SH-SY5Y (cell line): ENCODE measurements at regions not wholly inside any gene's neighbourhood (a gene's known extent, or its start where the extent isn't known, plus 50 kb on each side); places are given as distances from the start of the nearest gene placed in this dataset.

ENCODE experiments used
- GATA2 ChIP-seq: IDR thresholded peaks from 2 replicates; pipeline ENCODE4 v1.6.1; 2011; ENCODE audit warnings: mild to moderate bottlenecking, low read depth, low read length
- GATA3 ChIP-seq: IDR thresholded peaks from 2 replicates; pipeline ENCODE4 v1.6.1; 2011; ENCODE audit warnings: low read depth, mild to moderate bottlenecking, low read length, moderate library complexity

DNA sequence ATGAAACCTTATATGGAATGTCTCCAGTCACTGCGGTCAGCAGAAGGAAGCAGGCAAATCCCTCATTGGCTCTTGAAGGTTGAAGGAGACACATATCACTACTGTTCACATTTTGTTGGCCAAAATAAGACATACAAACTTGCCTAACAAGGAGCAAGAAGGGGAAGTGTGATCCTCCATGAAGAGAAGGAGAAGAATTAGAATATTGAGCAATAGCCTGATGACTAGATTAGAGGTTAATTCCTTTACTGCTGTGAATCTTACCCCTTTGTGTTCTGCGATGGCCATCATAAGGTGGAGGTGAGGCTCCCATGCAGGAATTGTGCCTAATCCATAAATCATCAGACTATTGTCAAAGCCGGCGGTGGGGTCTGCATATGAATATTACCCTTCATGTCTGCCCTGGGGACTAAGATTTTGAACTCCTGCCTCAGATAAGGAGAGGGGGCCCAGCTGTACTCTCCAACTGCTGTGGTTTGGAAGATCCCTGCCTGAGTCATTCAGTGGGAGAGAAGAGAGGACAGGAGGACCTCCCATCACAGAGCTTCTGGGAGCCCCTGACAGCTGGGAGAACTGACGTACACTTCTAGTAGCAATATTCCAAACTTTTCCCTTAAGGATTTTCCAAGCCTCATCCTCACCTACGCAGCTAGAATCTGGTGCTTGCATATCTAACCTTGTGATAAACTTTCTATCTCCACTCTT lies 398.5 kb downstream of the REEP3 start:
- TF ChIP-seq GATA2 (no peak), GATA3 (no peak)

DNA sequence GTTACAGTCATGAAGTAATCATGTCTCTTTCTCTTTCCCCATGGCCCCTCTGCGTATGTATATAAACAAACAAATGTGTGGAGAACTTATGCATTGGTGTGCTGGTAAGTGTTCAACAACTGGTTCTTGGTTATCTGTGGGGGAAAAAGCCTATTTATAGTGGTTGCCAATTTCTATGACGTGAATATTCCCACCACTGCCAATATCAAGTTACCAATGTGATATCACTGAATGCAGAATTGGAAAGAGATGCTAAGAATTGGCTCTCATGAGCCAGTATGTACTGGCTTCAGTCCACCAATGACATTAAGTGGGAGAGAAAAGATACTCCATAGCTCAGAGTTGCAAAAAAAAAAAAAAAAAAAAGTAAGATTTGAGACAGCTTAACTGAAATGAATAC lies 399.7 kb downstream of the REEP3 start:
- no peak for TF ChIP-seq GATA3

DNA sequence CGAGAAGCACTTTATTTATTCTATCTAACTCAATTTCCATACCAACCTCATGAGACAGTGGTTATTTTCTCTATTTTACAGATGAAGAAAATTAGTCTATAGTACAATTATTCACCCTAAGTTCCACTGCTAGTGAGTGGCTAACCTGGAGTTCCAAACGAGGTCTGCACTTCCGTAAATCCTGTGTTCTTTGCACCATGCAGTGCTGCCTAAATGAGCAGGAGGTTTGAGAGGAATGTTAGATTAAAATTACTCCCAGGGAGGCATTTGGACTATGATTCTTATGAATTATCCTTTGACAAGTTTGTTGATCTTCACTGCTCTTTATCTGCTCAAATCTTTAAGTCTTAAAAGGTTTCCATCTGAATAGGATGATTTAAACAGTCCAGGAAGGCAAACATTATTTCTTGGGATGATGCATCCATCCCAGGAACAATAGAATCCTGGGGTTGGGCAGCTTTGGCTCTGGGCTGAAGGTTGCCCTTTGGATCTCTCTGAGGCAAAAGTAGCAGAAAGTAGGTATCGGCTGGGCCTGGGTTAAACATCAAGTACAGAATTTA lies 400.8 kb downstream of the REEP3 start:
- TF ChIP-seq GATA2, result no peak
- TF ChIP-seq GATA3, result no peak

DNA sequence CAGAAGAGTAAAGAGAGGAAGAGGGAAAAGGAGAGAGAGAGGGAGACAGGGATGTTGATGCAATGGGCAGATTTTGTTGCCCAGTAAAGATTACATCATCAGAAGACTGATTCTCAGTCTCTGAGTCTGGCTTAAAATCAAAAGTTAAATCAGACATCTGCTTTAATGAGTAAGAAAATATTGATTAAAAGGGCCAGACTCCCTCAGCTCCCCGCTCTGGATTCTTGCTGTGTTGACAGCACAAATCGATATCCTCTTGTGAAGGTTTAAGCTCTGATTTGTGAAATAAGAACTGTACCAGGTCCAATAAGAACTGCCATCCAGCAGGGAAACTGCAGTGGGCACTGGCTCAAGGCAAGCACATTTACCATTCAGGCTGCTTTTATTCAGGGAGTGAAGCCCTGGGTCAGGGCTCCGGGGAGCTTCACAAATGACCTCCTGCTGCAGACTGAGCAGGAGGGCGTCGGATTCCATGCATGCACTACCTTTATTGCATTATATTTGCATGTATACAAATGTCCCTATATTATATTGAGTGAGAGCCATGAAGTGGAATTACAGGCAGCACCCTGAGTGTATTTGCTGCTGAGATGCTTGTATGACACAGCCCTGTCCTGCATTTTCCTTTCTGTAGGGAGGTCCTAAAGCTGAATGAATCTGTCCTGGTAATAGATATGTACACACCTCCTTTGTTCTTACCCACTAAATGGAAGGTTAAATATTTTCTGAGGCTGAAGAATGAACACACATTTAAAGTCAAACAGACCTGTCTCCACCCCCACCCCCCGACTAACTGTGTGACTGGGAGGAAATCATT lies 401.5 kb downstream of the REEP3 start:
- no peak for TF ChIP-seq GATA2
- no peak for TF ChIP-seq GATA3

DNA sequence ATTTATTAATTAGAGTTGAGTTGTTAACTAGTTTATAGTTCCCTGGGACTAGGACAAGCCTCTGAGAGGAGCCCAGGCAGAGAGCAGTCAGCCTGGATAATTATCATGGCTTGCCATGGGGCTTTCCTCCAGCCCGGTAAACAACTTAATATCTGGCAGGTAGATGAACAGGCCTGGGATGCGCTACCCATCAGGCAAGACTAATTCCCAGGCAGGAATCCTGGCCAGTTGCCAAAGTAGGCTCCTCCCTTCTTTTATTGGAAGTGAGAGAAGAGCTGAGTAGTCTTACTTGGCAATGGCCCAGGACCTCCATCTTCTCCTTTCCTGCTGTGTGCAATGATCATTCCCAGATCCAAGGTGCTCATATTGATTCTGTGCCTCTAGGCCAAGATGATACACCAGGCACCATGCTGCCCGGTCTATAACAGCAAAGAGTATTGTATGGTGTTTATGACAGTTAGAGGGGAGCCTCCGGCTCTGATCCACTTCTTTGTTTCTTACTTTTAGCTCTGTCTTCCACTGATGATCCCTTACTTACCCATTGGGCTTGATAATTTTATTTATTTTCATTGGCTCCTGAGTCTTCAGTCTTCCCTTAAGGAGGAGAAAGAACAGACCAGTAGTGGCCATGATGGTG lies 408.7 kb downstream of the REEP3 start:
- TF ChIP-seq GATA3 (no peak), GATA2 (no peak)

DNA sequence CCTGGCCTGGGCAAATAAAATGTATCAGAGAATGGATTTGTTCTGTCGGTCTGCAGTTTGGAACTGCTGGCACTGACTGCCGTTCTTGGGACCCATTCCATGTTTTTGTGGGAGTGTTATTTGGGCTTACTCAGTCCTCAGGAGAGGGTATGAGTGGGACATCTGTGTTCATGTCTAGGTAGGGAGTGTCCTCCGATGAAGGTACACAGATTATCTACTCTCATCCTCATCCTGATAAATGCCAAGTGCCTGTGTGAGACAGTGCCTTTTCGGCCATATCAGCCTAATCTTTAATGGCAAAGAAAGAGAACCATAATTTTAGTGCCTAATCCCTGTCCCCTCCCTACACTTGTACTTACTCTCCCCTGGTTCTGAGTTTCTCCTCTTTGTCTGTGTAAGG lies 409.4 kb downstream of the REEP3 start:
- TF ChIP-seq GATA3 (no peak), GATA2 (no peak)

DNA sequence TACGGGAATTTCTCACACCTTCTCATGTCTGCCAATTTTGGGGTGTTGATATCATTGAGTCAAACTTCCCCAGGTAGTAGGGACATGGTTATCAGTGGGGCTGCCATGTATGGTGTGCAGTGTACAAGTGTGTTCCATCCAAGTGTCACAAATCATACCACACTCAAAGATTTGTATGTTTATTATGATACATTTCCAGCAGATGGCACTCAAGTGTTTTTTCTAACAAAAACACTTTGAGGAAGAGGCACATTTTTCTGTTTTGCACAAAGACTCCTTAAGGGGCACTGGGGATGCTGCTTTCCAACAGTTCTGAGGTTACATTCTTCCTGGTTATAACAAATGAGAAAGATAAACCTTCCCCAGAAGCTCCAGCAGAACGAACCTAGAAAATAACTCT lies 414.5 kb downstream of the REEP3 start:
- no peak for TF ChIP-seq GATA3
- TF ChIP-seq GATA2, result no peak

DNA sequence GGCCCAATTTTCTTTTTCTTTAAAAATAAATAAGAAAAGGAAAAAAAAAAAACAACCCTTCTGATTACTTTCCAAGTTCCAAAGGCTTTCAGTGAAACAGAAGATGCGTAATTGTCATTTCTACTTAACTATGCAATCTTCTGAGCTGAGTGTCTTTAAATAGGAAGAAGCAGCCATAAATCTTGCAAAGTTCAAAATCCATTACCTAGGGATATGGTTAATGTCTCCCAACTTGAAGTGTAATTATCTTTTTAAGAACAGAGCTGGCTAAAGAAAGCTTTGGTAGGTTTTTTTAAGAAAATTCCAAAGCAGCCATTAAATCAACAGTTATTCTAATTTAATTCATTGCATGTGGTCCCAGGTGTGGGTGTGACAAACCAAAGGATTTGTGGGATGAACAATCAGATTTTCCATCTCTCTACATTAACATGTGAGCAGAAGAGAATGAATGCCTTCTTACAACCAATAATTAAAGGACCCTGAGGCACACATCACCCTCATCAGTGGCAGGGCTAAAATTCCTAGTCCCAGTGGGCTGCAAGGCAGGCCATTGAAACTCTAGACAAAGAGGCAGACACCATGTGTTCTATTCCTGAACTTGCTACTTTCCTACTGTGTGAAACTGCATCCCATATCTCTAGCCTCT lies 419.2 kb downstream of the REEP3 start:
- TF ChIP-seq GATA2 (no peak), GATA3 (no peak)

DNA sequence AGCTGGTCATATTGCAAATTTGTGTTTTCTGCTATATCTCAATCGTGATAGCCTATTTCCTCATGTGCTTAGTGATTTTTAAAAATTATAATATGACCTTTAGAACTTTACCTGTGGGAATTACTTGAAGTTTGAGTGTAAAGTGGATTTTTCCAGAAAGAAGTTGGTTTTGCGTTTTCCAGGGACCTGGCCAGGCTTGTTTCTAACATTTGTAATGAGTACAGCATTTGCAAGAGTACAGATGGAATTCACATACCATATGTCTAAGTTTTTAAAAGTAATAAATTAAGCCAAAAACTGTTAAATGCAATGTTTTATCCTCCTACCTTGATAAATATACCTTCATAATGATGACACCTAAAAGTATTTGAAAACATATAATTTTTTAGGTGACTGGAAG lies 443.2 kb downstream of the REEP3 start:
- TF ChIP-seq GATA2, result no peak

DNA sequence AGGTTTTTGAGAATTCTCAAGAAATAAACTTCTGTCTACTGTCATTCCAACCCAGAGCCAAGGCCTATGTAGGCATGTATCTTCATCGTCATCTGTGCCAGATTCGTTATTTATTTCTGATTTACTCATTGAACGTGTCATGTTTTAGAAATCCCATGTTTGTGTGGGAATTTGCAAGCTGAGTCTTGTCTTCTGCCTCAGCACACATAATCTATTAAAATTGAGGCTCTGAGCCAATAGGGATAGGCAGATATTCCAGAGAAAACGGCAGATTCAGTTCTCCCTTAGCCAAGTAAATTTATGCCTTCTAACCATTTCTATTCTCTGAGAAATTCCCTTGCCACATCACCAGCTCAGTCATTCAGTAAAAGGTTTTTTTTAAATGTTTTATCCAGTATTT lies 444.6 kb downstream of the REEP3 start:
- no peak for TF ChIP-seq GATA2
- no peak for TF ChIP-seq GATA3

DNA sequence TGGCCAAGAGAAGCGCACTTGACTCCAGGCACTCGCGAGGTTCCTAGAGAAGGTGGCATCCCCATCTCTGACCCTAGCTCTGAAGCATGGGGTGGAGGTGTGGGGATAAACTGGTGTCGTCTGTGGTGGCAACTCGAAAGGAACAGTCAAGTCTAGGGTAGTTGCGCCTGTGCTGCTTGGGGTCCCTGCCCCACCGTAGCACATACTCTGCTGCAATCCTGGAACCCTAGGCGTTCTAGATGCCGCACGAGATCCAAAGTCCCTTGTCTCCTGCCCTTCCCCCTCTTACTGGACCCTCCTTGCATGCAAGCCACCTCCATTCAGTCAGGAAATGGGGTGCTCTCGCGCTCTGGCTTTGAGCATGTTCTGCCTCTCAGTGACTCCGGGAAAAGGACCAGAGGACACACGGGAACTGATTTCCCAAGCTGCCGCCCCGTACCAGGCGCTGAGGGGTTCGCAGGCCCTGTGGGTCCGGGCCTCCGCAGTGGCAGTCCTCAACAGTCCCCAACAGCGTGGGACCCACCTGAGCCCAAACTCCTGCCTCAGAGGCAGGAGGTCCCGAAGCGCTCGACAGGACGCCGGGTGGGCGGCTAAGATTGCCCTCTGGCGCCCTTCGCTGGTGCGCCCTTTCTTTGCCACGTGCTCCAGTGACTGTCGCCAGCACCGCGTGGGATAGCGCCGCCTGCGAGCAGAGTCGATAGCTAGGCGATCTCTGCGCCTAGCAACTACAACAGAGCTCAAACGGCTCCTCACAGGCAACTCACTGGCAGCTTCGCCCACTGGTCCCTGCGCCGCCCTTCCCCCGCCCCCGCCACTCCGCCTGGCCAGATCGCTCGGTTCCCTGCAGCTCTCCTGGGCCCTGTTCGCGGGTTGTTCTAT lies 452.0 kb downstream of the REEP3 start:
- TF ChIP-seq GATA3 (no peak), GATA2 (no peak)

DNA sequence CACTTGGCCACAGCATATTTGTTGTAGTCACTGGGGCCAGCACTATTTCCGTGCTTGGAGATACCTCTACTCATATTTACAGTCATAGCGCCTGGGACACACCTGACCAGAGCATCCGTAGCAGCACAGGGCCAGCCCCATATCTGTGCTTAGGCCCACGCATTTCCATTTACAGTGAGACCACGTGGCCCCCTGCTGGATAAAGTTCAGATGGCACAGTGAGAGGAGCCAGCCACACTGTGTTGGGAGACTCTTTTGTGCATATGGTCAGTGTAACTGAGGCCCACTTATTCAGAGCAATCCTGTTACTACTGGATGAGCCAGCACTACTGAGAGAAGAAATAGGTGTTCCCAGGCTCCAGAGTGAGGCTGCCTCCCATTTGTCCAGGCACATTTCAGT lies 455.3 kb downstream of the REEP3 start:
- TF ChIP-seq GATA3 (no peak), GATA2 (no peak)

DNA sequence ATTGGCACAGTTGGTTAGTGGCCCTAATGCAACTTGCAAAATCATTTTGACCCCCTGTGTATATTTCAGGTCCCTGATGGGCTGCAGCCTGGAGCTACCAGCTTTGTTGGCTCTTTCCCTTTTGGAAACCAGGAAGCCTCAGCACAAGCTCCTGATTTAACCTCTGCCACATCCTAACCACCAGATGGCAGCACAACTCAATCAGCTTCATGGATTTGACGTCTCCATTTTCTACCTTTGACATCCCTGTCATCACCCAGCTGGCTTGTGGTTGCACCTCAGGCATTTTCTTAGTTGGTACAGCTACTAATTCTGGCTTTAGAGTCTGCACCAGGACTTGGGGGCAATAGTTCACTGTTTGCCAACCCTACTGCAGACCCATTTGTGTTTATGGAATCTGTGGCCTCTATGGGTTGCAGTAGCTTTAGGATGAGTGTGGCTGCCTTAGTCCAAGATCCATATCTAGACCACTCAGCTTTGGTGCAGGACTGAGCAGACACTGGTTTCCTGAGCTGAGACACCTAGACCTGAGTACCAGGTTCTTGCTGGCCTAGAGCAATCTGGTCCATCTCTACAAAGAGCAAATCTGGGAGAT lies 456.2 kb downstream of the REEP3 start:
- TF ChIP-seq GATA3 (no peak), GATA2 (no peak)
